Loucy (cell line): ENCODE measurements at regions not wholly inside any gene's neighbourhood (a gene's known extent, or its start where the extent isn't known, plus 50 kb on each side); places are given as distances from the start of the nearest gene placed in this dataset.

Source experiments
- H2AFZ ChIP-seq: fragments of 200-600 bp; sonication (generic); 2 replicates; pipeline ENCODE4 v1.6.0; 2016; ENCODE audit warnings: antibody characterized with exemption, mild to moderate bottlenecking, low read length, moderate library complexity
- H3F3A ChIP-seq: fragments of 200-600 bp; 2 replicates; pipeline ENCODE4 v1.6.0; 2016; ENCODE audit warnings: antibody characterized with exemption, low read depth, mild to moderate bottlenecking
- H3K27me3 ChIP-seq: fragments of 200-600 bp; sonication (generic); 2 replicates; pipeline ENCODE4 v1.6.1; 2014; ENCODE audit warnings: low read length, mild to moderate bottlenecking; ENCODE audit not compliant: insufficient read depth, poor library complexity, severe bottlenecking
- H3K36me3 ChIP-seq: fragments of 200-600 bp; sonication (generic); 2 replicates; pipeline ENCODE4 v1.6.1; 2016; ENCODE audit warnings: low read length; ENCODE audit not compliant: insufficient read depth
- H3K4me1 ChIP-seq: fragments of 200-600 bp; sonication (generic); 2 replicates; pipeline ENCODE4 v1.5.1; 2014; ENCODE audit warnings: low read length, mild to moderate bottlenecking; ENCODE audit not compliant: insufficient read depth, poor library complexity, severe bottlenecking
- H3K4me2 ChIP-seq: fragments of 200-600 bp; sonication (generic); 2 replicates; pipeline ENCODE4 v1.6.0; 2014; ENCODE audit warnings: antibody characterized with exemption, low read length, low read depth, mild to moderate bottlenecking; ENCODE audit not compliant: poor library complexity, severe bottlenecking
- H3K4me3 ChIP-seq: fragments of 200-600 bp; sonication (generic); 2 replicates; pipeline ENCODE4 v1.5.1; 2014; ENCODE audit warnings: low read length, mild to moderate bottlenecking, mixed read lengths; ENCODE audit not compliant: poor library complexity, severe bottlenecking
- H3K79me2 ChIP-seq: fragments of 200-600 bp; sonication (generic); 2 replicates; pipeline ENCODE4 v1.6.1; 2014; ENCODE audit warnings: low read length; ENCODE audit not compliant: insufficient read depth
- H3K9ac ChIP-seq: fragments of 200-600 bp; sonication (generic); 2 replicates; pipeline ENCODE4 v1.6.0; 2014; ENCODE audit warnings: mild to moderate bottlenecking, low read depth, low read length, moderate library complexity; ENCODE audit not compliant: poor library complexity, severe bottlenecking
- H3K9me2 ChIP-seq: fragments of 200-600 bp; sonication (generic); replicated peaks from 2 replicates; pipeline ENCODE4 v1.6.1; 2016; ENCODE audit warnings: low read depth, low read length, mixed read lengths
- H3K9me3 ChIP-seq: fragments of 200-600 bp; sonication (generic); 2 replicates; pipeline ENCODE4 v1.6.1; 2014; ENCODE audit warnings: mild to moderate bottlenecking, antibody characterized with exemption, low read length, low read depth; ENCODE audit not compliant: insufficient read depth
- H4K20me1 ChIP-seq: fragments of 200-600 bp; sonication (generic); 2 replicates; pipeline ENCODE4 v1.6.0; 2014; ENCODE audit warnings: antibody characterized with exemption, low read length, mild to moderate bottlenecking; ENCODE audit not compliant: insufficient read depth, poor library complexity, severe bottlenecking
- CTCF ChIP-seq: fragments of 200-600 bp; sonication (generic); conservative IDR thresholded peaks from 2 replicates; pipeline ENCODE4 v1.5.1; 2014; ENCODE audit warnings: mild to moderate bottlenecking, antibody characterized with exemption, low read length
- EZH2phosphoT487 ChIP-seq: fragments of 200-600 bp; IDR thresholded peaks from 2 replicates; pipeline ENCODE4 v1.6.1; 2018; ENCODE audit warnings: antibody characterized with exemption, mild to moderate bottlenecking, moderate library complexity, borderline replicate concordance

DNA sequence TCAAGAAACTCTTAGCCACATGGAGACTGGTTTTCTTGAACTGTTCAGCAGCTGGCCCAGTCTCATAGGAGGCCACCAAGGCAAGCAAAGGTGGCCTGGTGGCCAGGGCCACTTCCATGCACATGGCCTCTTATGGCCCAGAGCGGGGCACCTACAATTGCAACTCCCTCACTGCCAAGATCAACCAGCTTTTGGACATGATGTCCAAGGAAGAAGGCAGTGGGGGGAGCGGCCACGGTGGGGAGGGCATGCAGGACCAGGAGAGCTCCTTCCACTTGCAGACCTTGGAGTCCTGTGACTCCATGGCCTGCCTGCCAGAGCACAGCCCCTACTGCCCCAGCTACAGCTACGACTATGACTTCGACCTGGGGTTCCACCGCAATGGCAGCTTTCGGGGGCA, 398.9 kb upstream of the PTPRD start:
- no peak overlapping the region for H2AFZ ChIP-seq
- no peaks in the 10 kb centered on the region for H3K9me3 ChIP-seq
- H3K9me2 ChIP-seq: no peaks in the 10 kb centered on the region
- no peaks in the 10 kb centered on the region for H3K27me3 ChIP-seq
- no peaks in the 10 kb centered on the region for H3K79me2 ChIP-seq
- H3K4me3 ChIP-seq: no peak overlapping the region
- H4K20me1 ChIP-seq: no peaks in the 10 kb centered on the region
- TF ChIP-seq EZH2phosphoT487 (no peak), CTCF (no peak)
- H3K36me3 ChIP-seq: no peaks in the 10 kb centered on the region
- no peak overlapping the region for H3K9ac ChIP-seq
- no peaks in the 10 kb centered on the region for H3F3A ChIP-seq
- no peak overlapping the region for H3K4me2 ChIP-seq
- H3K4me1 ChIP-seq: no peaks in the 10 kb centered on the region

DNA sequence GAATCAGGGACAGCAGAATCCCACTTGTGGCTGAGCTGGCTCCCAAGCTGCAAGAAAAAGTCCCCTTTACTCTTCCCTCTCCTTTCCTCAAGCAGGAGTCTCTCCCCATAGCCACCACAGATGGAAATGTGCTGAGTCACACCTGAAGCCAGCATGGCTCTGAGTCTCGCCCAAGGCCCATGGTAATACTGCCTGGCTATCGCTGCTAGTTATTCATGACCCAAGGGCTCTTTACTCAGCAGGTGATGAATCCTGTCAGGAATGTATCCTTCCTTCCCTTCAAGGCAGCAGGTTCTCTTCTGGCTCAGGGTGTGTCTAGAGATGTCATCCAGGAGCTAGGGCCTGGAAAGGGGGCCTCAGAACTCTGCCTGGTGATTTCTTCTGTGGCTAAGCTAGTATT, 403.3 kb upstream of the PTPRD start:
- no peaks in the 10 kb centered on the region for H4K20me1 ChIP-seq
- no peaks in the 10 kb centered on the region for H3K9me3 ChIP-seq

DNA sequence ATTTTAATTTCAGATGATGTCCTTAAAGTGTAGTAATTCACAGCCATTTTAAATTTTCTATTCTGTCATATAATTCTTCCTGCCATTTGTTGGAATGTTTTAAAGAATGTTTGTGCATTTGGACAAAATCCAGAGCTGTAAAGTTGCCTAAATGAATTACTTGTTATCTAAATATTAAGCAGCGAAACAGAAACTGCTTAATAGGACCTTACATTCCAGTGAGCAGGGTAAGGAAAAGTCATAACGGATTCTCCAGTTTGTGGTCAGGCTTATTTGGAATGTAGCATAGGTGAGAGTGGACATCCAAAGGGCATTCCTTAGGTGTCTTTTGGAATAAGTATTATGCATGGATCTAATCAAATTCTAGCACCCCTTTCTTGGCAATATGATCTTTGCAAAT, 410.4 kb upstream of the PTPRD start:
- Histone ChIP-seq H2AFZ (no peak overlapping the region), H3K27me3 (no peaks in the 10 kb centered on the region)
- TF ChIP-seq CTCF (no peak), EZH2phosphoT487 (no peak)

More for the DNA sequence above, 403.3 kb upstream of the PTPRD start:
- Histone ChIP-seq H3K4me3 (no peak overlapping the region), H3K79me2 (no peaks in the 10 kb centered on the region), H3K9ac (no peak overlapping the region), H3K27me3 (no peaks in the 10 kb centered on the region), H3K4me1 (no peaks in the 10 kb centered on the region), H2AFZ (no peak overlapping the region), H3K36me3 (no peaks in the 10 kb centered on the region), H3K9me2 (no peaks in the 10 kb centered on the region), H3F3A (no peaks in the 10 kb centered on the region), H3K4me2 (no peak overlapping the region)
- no peak for TF ChIP-seq CTCF
- TF ChIP-seq EZH2phosphoT487: no peak

More for the DNA sequence above, 410.4 kb upstream of the PTPRD start:
- H3K36me3 ChIP-seq: no peaks in the 10 kb centered on the region
- H3F3A ChIP-seq: no peaks in the 10 kb centered on the region
- H3K9me2 ChIP-seq: no peaks in the 10 kb centered on the region
- H3K9me3 ChIP-seq: no peaks in the 10 kb centered on the region
- H3K9ac ChIP-seq: no peak overlapping the region
- no peaks in the 10 kb centered on the region for H3K4me1 ChIP-seq
- H3K4me2 ChIP-seq: no peak overlapping the region
- H3K79me2 ChIP-seq: no peaks in the 10 kb centered on the region
- no peaks in the 10 kb centered on the region for H4K20me1 ChIP-seq
- H3K4me3 ChIP-seq: no peak overlapping the region
